Subcutaneous abdominal adipose tissue (tissue), 5 donors: ENCODE measurements at regions not wholly inside any gene's neighbourhood (a gene's known extent, or its start where the extent isn't known, plus 50 kb on each side); places are given as distances from the start of the nearest gene placed in this dataset.

Experiments
- H3K27ac ChIP-seq: one replicate; pipeline ENCODE4 v1.7.0; 2013; ENCODE audit warnings: low read depth, mild to moderate bottlenecking, inconsistent platforms, low read length, moderate library complexity
- H3K27me3 ChIP-seq, 5 donors: one replicate each; pipeline ENCODE4 v1.7.0; 2013; ENCODE audit warnings: low read length in 5 of 5, inconsistent platforms in 1 of 5; ENCODE audit not compliant: control insufficient read depth in 5 of 5, insufficient read depth in 4 of 5
- H3K36me3 ChIP-seq, 5 donors: one replicate each; pipeline ENCODE4 v1.7.0; 2013; ENCODE audit warnings: low read length in 5 of 5; ENCODE audit not compliant: control insufficient read depth in 5 of 5, insufficient read depth in 5 of 5
- H3K4me1 ChIP-seq, 5 donors: one replicate each; pipeline ENCODE4 v1.7.0; 2013; ENCODE audit warnings: low read length in 5 of 5, mild to moderate bottlenecking in 3 of 5, moderate library complexity in 1 of 5; ENCODE audit not compliant: control insufficient read depth in 5 of 5, insufficient read depth in 5 of 5
- H3K4me3 ChIP-seq, 5 donors: one replicate each; pipeline ENCODE4 v1.7.0; 2013; ENCODE audit warnings: low read length in 5 of 5, low read depth in 1 of 5
- H3K9ac ChIP-seq, 5 donors: one replicate each; pipeline ENCODE4 v1.7.0; 2013; ENCODE audit warnings: low read length in 5 of 5, mild to moderate bottlenecking in 4 of 5, moderate library complexity in 3 of 5
- H3K9me3 ChIP-seq, 5 donors: one replicate each; pipeline ENCODE4 v1.7.0; 2013; ENCODE audit warnings: low read length in 5 of 5; ENCODE audit not compliant: control insufficient read depth in 5 of 5
- donor health status: healthy.
- donor health status: healthy.
- donor health status: healthy.
- donor health status: healthy.
- donor health status: healthy.

- Histone ChIP-seq H3K9me3 (peaks cover 0 to 3% (median 2%) of the 10 kb centered on the region in 5 donors), H3K4me3 (no peak overlapping the region), H3K27ac (no peak overlapping the region), H3K4me1 (peaks cover 0 to 5% (median 4%) of the 10 kb centered on the region in 5 donors), H3K27me3 (peaks cover 0 to 5% (median 0%) of the 10 kb centered on the region in 5 donors), H3K9ac (no peak overlapping the region), H3K36me3 (no peaks in the 10 kb centered on the region)
Measured at GRCh38 chr5:2036885-2037284, 154.2 kb upstream of the IRX4 start.

DNA sequence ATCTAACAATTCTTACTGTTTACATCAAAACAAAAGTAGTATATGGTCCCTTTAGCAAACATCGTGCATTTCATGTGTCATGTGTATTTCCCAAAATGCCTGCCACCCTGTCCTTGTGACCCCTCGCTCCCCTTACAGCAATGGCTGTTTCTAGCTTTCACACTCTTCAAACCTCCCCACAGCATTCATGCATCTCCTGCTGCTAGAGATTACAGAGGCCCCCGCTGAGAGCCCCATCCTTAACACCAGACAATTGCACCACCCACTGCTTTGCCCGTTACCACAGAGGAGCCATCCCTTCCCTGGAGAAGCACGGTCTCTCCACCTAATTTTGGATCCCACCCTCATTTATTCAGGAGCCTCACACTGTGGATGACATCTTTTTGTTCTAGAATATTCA lies 149.7 kb upstream of the IRX4 start:
- Histone ChIP-seq H3K4me1 (peaks cover 0 to 3% (median 0%) of the 10 kb centered on the region in 5 donors), H3K36me3 (no peaks in the 10 kb centered on the region), H3K9me3 (peaks cover 0 to 6% (median 3%) of the 10 kb centered on the region in 5 donors), H3K9ac (no peak overlapping the region), H3K27ac (no peak overlapping the region), H3K27me3 (peaks cover 0 to 7% (median 0%) of the 10 kb centered on the region in 5 donors), H3K4me3 (no peak overlapping the region)

GRCh38 chr5:2031581-2031980 lies 148.9 kb upstream of the IRX4 start:
- peaks cover 0 to 6% (median 3%) of the 10 kb centered on the region in 5 donors for H3K9me3 ChIP-seq
- H3K36me3 ChIP-seq: no peaks in the 10 kb centered on the region
- no peak overlapping the region for H3K9ac ChIP-seq
- no peak overlapping the region for H3K4me3 ChIP-seq
- H3K27me3 ChIP-seq: peaks cover 0 to 7% (median 0%) of the 10 kb centered on the region in 5 donors
- H3K27ac ChIP-seq: no peak overlapping the region
- H3K4me1 ChIP-seq: peaks cover 0 to 3% (median 0%) of the 10 kb centered on the region in 5 donors

DNA sequence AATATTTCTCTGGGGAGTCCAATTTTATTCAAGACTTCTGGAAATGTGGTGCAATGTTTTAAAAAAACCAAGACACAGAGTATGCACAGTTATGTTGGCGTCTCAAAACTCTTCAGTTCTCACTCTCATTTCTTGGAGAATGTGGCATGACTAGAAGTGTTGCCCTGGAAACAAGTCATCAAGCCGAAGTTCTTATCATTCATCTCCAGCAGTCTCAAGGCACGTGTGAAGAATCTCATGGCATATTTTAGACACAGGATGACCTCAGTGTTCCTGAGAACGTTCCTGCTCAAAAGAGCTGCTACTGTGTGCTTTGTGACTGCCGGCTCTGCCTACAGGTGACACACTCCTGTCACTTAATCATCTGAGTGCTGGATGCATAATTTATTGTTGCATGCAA lies 147.4 kb upstream of the IRX4 start:
- no peak overlapping the region for H3K9ac ChIP-seq
- no peaks in the 10 kb centered on the region for H3K36me3 ChIP-seq
- peaks cover 0 to 4% (median 0%) of the 10 kb centered on the region in 5 donors for H3K27me3 ChIP-seq
- peaks cover 0 to 6% (median 3%) of the 10 kb centered on the region in 5 donors for H3K9me3 ChIP-seq
- H3K4me3 ChIP-seq: no peak overlapping the region
- no peak overlapping the region for H3K27ac ChIP-seq
- peaks cover 0 to 5% (median 0%) of the 10 kb centered on the region in 5 donors for H3K4me1 ChIP-seq

DNA sequence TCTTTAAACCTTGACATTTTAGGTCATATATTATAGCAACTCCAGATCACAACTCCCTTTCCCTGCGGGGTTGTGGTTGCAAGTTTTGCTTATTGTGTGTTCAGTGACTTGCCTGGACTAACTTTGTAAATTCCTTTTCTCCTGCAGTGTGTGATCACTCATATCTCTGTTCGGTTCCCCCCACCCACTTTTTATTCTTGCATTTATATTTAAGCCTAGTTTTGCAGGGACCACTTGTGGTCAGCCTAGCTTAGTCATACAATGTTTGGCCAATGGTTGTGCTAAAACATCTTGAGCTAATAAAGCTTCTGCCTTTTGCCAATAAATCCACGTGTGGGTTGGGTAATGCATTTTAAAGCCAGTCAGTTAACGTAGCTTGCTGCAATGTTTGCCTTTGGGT lies 146.5 kb upstream of the IRX4 start:
- Histone ChIP-seq H3K36me3 (no peaks in the 10 kb centered on the region), H3K4me3 (no peak overlapping the region), H3K9ac (no peak overlapping the region), H3K27me3 (peaks cover 0 to 4% (median 0%) of the 10 kb centered on the region in 5 donors), H3K4me1 (peaks cover 0 to 5% (median 0%) of the 10 kb centered on the region in 5 donors), H3K27ac (no peak overlapping the region), H3K9me3 (peaks cover 0 to 6% (median 3%) of the 10 kb centered on the region in 5 donors)

DNA sequence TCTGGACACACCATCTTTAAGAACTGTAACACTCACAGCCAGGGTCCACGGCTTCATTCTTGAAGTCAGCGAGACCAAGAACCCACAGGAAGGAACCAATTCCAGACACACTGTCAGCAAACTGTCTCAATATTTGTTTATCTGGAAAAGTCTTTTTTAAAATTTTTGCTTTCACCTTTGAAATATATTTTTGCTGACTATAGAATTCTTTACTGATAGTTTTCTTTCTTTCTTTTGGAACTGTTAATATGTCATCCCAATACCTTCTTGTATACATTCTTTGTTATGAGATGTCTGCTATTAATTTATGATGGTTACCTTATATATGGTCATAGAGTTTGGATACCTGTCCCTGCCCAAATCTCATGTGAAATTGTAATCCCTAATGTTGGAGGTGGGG lies 145.1 kb upstream of the IRX4 start:
- H3K27me3 ChIP-seq: peaks cover 0 to 4% (median 0%) of the 10 kb centered on the region in 5 donors
- no peak overlapping the region for H3K27ac ChIP-seq
- peaks cover 0 to 5% (median 0%) of the 10 kb centered on the region in 5 donors for H3K4me1 ChIP-seq
- H3K9me3 ChIP-seq: peaks cover 0 to 9% (median 0%) of the 10 kb centered on the region in 5 donors
- H3K36me3 ChIP-seq: no peaks in the 10 kb centered on the region
- H3K4me3 ChIP-seq: no peak overlapping the region
- H3K9ac ChIP-seq: no peak overlapping the region

- Histone ChIP-seq H3K27ac (no peak overlapping the region), H3K9me3 (peaks cover 0 to 9% (median 0%) of the 10 kb centered on the region in 5 donors), H3K36me3 (no peaks in the 10 kb centered on the region), H3K27me3 (peaks cover 0 to 6% (median 0%) of the 10 kb centered on the region in 5 donors), H3K4me1 (peaks cover 0 to 3% (median 0%) of the 10 kb centered on the region in 5 donors), H3K9ac (no peak overlapping the region), H3K4me3 (no peak overlapping the region)
Measured at GRCh38 chr5:2024986-2025721, 142.4 kb upstream of the IRX4 start.

DNA sequence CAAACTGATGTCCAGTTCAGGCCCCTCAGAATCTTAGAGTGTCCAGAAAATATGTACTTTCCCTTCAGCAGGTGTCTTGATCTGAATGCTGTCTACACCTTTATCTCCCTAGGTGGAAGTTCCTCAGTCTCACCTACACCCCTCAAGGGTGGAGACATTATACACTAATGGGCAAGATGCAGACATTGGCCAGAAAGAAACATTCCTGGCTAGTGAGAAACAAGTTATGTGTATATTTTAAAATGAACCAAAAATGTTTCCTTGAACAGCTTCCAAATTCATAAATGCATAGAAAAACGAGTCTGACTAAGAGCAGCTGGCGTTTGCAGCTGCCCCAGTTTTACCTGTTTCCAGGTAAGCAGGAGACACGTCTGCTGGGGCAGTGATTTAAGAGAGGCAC lies 140.5 kb upstream of the IRX4 start:
- Histone ChIP-seq H3K27ac (no peak overlapping the region), H3K9ac (no peak overlapping the region), H3K4me1 (peaks cover 0 to 4% (median 0%) of the 10 kb centered on the region in 5 donors), H3K9me3 (peaks cover 0 to 8% (median 0%) of the 10 kb centered on the region in 5 donors), H3K4me3 (no peak overlapping the region), H3K27me3 (peaks cover 0 to 5% (median 0%) of the 10 kb centered on the region in 5 donors), H3K36me3 (no peaks in the 10 kb centered on the region)

- Histone ChIP-seq H3K36me3 (no peaks in the 10 kb centered on the region), H3K9me3 (peaks cover 0 to 5% (median 0%) of the 10 kb centered on the region in 5 donors), H3K4me3 (no peak overlapping the region), H3K4me1 (peaks cover 0 to 4% (median 0%) of the 10 kb centered on the region in 5 donors), H3K27me3 (peaks cover 0 to 5% (median 0%) of the 10 kb centered on the region in 5 donors), H3K27ac (no peak overlapping the region), H3K9ac (no peak overlapping the region)
Measured at GRCh38 chr5:2022436-2022835, 139.7 kb upstream of the IRX4 start.

DNA sequence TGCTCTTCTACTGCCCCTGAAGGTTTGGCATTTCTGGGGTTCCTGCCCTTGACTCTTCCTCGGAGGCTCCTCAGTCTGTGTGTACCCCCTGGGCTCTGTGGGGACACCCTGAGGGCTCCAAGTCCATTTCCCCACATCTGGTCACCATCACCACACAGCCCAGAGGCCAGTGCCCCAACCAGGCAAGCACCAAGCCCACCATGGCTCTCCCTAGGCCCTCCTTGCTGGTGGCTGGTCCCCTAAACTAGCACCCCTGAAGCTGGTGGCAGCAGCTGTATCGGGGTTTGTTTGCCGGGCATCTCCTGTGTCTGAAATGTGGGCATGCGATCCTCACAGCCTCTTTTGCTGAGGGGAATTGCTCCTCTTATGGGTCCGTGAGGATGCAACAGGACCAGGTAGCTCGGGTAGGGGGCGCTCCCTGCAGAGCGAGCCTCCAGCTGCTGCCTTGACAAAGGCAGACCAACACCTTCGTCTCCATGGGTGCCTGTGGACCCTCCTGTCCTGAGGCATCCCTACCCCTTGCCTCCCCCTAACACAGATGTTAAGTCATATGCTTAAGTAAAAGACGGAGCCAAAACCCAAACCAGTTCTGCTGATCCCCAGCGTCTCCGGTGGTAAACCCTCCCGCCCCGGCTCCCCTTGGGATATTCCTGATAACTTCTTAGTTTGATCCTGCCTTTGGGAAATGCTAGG lies 138.9 kb upstream of the IRX4 start:
- H3K36me3 ChIP-seq: no peaks in the 10 kb centered on the region
- H3K4me1 ChIP-seq: peaks cover 0 to 4% (median 0%) of the 10 kb centered on the region in 5 donors
- peaks cover 0 to 5% (median 0%) of the 10 kb centered on the region in 5 donors for H3K27me3 ChIP-seq
- peaks cover 0 to 5% (median 0%) of the 10 kb centered on the region in 5 donors for H3K9me3 ChIP-seq
- no peak overlapping the region for H3K9ac ChIP-seq
- H3K27ac ChIP-seq: no peak overlapping the region
- H3K4me3 ChIP-seq: no peak overlapping the region
